GM23248 (cell line): ENCODE measurements at regions not wholly inside any gene's neighbourhood (a gene's known extent, or its start where the extent isn't known, plus 50 kb on each side); places are given as distances from the start of the nearest gene placed in this dataset.

Experiments used
- EZH2 ChIP-seq: fragments of 200-600 bp; sonication (generic); IDR thresholded peaks from 2 replicates; pipeline ENCODE4 v1.6.1; 2018; ENCODE audit warnings: antibody characterized with exemption, mild to moderate bottlenecking; ENCODE audit not compliant: insufficient read depth, poor library complexity, severe bottlenecking
- EZH2phosphoT487 ChIP-seq: fragments of 200-600 bp; sonication (generic); IDR thresholded peaks from 2 replicates; pipeline ENCODE4 v1.6.1; 2018; ENCODE audit warnings: antibody characterized with exemption, moderate library complexity, mild to moderate bottlenecking, low read depth; ENCODE audit not compliant: insufficient read depth

- no peak for TF ChIP-seq EZH2
- no peak for TF ChIP-seq EZH2phosphoT487
Observed at GRCh38 chr5:92769978-92770377, 811.0 kb downstream of the NR2F1-AS1 start.
